Stomach (tissue), 4 donors: ENCODE measurements at regions not wholly inside any gene's neighbourhood (a gene's known extent, or its start where the extent isn't known, plus 50 kb on each side); places are given as distances from the start of the nearest gene placed in this dataset.

Experiments used
- POLR2A ChIP-seq, 4 donors: fragments of 450-650 bp; IDR thresholded peaks; one replicate each; pipeline ENCODE4 v1.6.1; 2016; ENCODE audit warnings: antibody characterized with exemption in 4 of 4, control low read depth in 2 of 4, mild to moderate bottlenecking in 1 of 4, moderate library complexity in 1 of 4
- TF ChIP-seq, protein P1 (sequence below), 7 experiments: fragments of 450-650 bp in 4 of 7; fragments of 200-600 bp in 3 of 7; sonication (generic) in 3 of 7; IDR thresholded peaks; one replicate each; pipeline ENCODE4 v1.5.1; 2016 to 2019; ENCODE audit warnings: antibody characterized with exemption in 7 of 7, control low read depth in 2 of 7, mild to moderate bottlenecking in 1 of 7

- TF ChIP-seq, protein P1, sequence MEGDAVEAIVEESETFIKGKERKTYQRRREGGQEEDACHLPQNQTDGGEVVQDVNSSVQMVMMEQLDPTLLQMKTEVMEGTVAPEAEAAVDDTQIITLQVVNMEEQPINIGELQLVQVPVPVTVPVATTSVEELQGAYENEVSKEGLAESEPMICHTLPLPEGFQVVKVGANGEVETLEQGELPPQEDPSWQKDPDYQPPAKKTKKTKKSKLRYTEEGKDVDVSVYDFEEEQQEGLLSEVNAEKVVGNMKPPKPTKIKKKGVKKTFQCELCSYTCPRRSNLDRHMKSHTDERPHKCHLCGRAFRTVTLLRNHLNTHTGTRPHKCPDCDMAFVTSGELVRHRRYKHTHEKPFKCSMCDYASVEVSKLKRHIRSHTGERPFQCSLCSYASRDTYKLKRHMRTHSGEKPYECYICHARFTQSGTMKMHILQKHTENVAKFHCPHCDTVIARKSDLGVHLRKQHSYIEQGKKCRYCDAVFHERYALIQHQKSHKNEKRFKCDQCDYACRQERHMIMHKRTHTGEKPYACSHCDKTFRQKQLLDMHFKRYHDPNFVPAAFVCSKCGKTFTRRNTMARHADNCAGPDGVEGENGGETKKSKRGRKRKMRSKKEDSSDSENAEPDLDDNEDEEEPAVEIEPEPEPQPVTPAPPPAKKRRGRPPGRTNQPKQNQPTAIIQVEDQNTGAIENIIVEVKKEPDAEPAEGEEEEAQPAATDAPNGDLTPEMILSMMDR (IDR thresholded peaks at IDR 0.05), result no peak
- no peak for TF ChIP-seq POLR2A (IDR thresholded peaks at IDR 0.05)
These were observed 63.5 kb upstream of the BHLHE23 start for GRCh38 chr20:63070301-63070625.
